ENCODE measurements at regions not wholly inside any gene's neighbourhood (a gene's known extent, or its start where the extent isn't known, plus 50 kb on each side); places are given as distances from the start of the nearest gene placed in this dataset.
"Not testable (repeated sequence)": the region's sequence is repeated elsewhere in the genome, so short reads cannot be mapped to it uniquely, and the experiment has no call there.

GRCh38 chr7:131083781-131084180 is 243.9 kb upstream of the MKLN1 start:
- Histone ChIP-seq H3K9me3 (no peaks in the 10 kb centered on the region), H3K4me1 (ENCODE audit: control insufficient read depth in 1 of 2, extremely low read depth in 1 of 2, insufficient read depth in 2 of 2, low read length in 2 of 2) (peaks cover 0 to 46% of the 10 kb centered on the region in 2 experiments), H3K36me3 (ENCODE audit: control insufficient read depth in 2 of 2, extremely low read depth in 1 of 2, insufficient read depth in 1 of 2, low read length in 1 of 2) (peaks cover 0 to 22% of the 10 kb centered on the region in 2 donors), H3K27me3 (replicated peaks in 1 of 2; ENCODE audit: control insufficient read depth in 2 of 2, extremely low read depth in 1 of 2, insufficient read depth in 2 of 2, low read length in 1 of 2) (no peaks in the 10 kb centered on the region), H3K4me3 (ENCODE audit: control insufficient read depth in 1 of 2, extremely low read depth in 1 of 2, low read length in 1 of 2) (no peak overlapping the region), H3K27ac (ENCODE audit: low read length) (no peak overlapping the region)
- ATAC-seq (replicated peaks in 1 of 4), result no peak
- peak overlapping the region in 1 of 3 donors; percentile 14 for H3K4me3 Mint-ChIP-seq
- POLR2A ChIA-PET, result no interaction called here
- H3K27ac Mint-ChIP-seq, result no peak overlapping the region
- peaks cover 56 to 63% (median 61%) of the 10 kb centered on the region in 3 donors for H3K4me1 Mint-ChIP-seq
- H3K36me3 Mint-ChIP-seq, result peaks cover 38% of the 10 kb centered on the region
- DNase-seq, result no peak
- no CpG with 5 or more reads among the region's 1 CpG for WGBS (ENCODE audit: insufficient coverage)
- CTCF ChIA-PET, result interaction anchor here in 1 of 2 donors (0.6 kb wide), 1 partner anchor 341 kb away, joined by 3 read pairs; no protein-coding TSS in a partner anchor
- no peaks in the 10 kb centered on the region for H3K27me3 Mint-ChIP-seq
- peaks cover 0 to 4% (median 0%) of the 10 kb centered on the region in 3 donors for H3K9me3 Mint-ChIP-seq

- H3K27ac ChIP-seq (ENCODE audit: low read length); DNase-seq; H3K27me3 ChIP-seq (replicated peaks in 1 of 2; ENCODE audit: control insufficient read depth in 2 of 2, extremely low read depth in 1 of 2, insufficient read depth in 2 of 2, low read length in 1 of 2); POLR2A ChIA-PET; H3K9me3 Mint-ChIP-seq; H3K9me3 ChIP-seq; ATAC-seq (replicated peaks in 1 of 4); CTCF ChIA-PET; H3K27me3 Mint-ChIP-seq; H3K4me3 ChIP-seq (ENCODE audit: control insufficient read depth in 1 of 2, extremely low read depth in 1 of 2, low read length in 1 of 2): not testable (repeated sequence)
- no CpG with 5 or more reads among the region's 1 CpG for WGBS (ENCODE audit: insufficient coverage)
- Mint-ChIP-seq H3K36me3 (peaks cover 40% of the 10 kb centered on the region), H3K4me3 (peak overlapping the region in 2 of 3 donors; percentile 2 to 14), H3K27ac (peak overlapping the region; percentile 15 to 30), H3K4me1 (peaks cover 60 to 66% (median 64%) of the 10 kb centered on the region in 3 donors)
- Histone ChIP-seq H3K36me3 (ENCODE audit: control insufficient read depth in 2 of 2, extremely low read depth in 1 of 2, insufficient read depth in 1 of 2, low read length in 1 of 2) (peaks cover 0 to 21% of the 10 kb centered on the region in 2 donors), H3K4me1 (ENCODE audit: control insufficient read depth in 1 of 2, extremely low read depth in 1 of 2, insufficient read depth in 2 of 2, low read length in 2 of 2) (peaks cover 0 to 47% of the 10 kb centered on the region in 2 experiments)
These were observed 243.3 kb upstream of the MKLN1 start for GRCh38 chr7:131084336-131084735.

GRCh38 chr7:131087756-131088658 is 239.7 kb upstream of the MKLN1 start:
- peaks cover 0 to 37% of the 10 kb centered on the region in 2 experiments for H3K4me1 ChIP-seq (ENCODE audit: control insufficient read depth in 1 of 2, extremely low read depth in 1 of 2, insufficient read depth in 2 of 2, low read length in 2 of 2)
- no peak overlapping the region for H3K27ac Mint-ChIP-seq
- ATAC-seq (replicated peaks in 1 of 4) (peak in 1 of 4 experiments; percentile 7), DNase-seq (no peak)
- POLR2A ChIA-PET, result interaction anchor here (0.5 to 3.1 kb wide), 13 partner anchors 9 to 148 kb away, joined by 3 to 26 read pairs (median 4); no protein-coding TSS in a partner anchor
- peaks cover 55% of the 10 kb centered on the region for H3K36me3 Mint-ChIP-seq
- H3K27ac ChIP-seq (ENCODE audit: low read length), result no peak overlapping the region
- no peaks in the 10 kb centered on the region for H3K9me3 ChIP-seq
- no peak overlapping the region for H3K4me3 ChIP-seq (ENCODE audit: control insufficient read depth in 1 of 2, extremely low read depth in 1 of 2, low read length in 1 of 2)
- H3K27me3 Mint-ChIP-seq, result no peaks in the 10 kb centered on the region
- peaks cover 0 to 4% (median 0%) of the 10 kb centered on the region in 3 donors for H3K9me3 Mint-ChIP-seq
- no peaks in the 10 kb centered on the region for H3K27me3 ChIP-seq (replicated peaks in 1 of 2; ENCODE audit: control insufficient read depth in 2 of 2, extremely low read depth in 1 of 2, insufficient read depth in 2 of 2, low read length in 1 of 2)
- H3K36me3 ChIP-seq (ENCODE audit: control insufficient read depth in 2 of 2, extremely low read depth in 1 of 2, insufficient read depth in 1 of 2, low read length in 1 of 2), result peaks cover 3 to 10% of the 10 kb centered on the region in 2 donors
- peak overlapping the region in 1 of 3 donors; percentile 28 for H3K4me3 Mint-ChIP-seq
- CTCF ChIA-PET, result interaction anchor here (0.5 to 1.6 kb wide), 4 partner anchors 10 to 162 kb away, joined by 3 to 6 read pairs (median 4); no protein-coding TSS in a partner anchor
- 97% methylated on average over 5 of the region's 8 CpGs for WGBS (ENCODE audit: insufficient coverage)
- H3K4me1 Mint-ChIP-seq, result peaks cover 84 to 88% (median 85%) of the 10 kb centered on the region in 3 donors

GRCh38 chr7:131090188-131090587 is 237.5 kb upstream of the MKLN1 start:
- H3K4me3 ChIP-seq (ENCODE audit: control insufficient read depth in 1 of 2, extremely low read depth in 1 of 2, low read length in 1 of 2), result no peak overlapping the region
- Mint-ChIP-seq H3K27me3 (no peaks in the 10 kb centered on the region), H3K9me3 (peaks cover 0 to 3% (median 0%) of the 10 kb centered on the region in 3 donors), H3K4me1 (peaks cover 83 to 86% (median 85%) of the 10 kb centered on the region in 3 donors), H3K4me3 (no peak overlapping the region), H3K36me3 (peaks cover 49% of the 10 kb centered on the region), H3K27ac (no peak overlapping the region)
- no peak overlapping the region for H3K27ac ChIP-seq (ENCODE audit: low read length)
- H3K4me1 ChIP-seq (ENCODE audit: control insufficient read depth in 1 of 2, extremely low read depth in 1 of 2, insufficient read depth in 2 of 2, low read length in 2 of 2), result peaks cover 0 to 51% of the 10 kb centered on the region in 2 experiments
- ChIA-PET CTCF (interaction anchor here in 1 of 2 donors (0.6 kb wide), 1 partner anchor 13 kb away, joined by 4 read pairs; no protein-coding TSS in a partner anchor), POLR2A (interaction anchor here (0.9 to 3.1 kb wide), 10 partner anchors 7 to 763 kb away, joined by 3 to 22 read pairs (median 4); no protein-coding TSS in a partner anchor)
- DNase-seq, result no peak
- WGBS (ENCODE audit: insufficient coverage), result no CpG with 5 or more reads among the region's 2 CpGs
- H3K9me3 ChIP-seq, result no peaks in the 10 kb centered on the region
- H3K36me3 ChIP-seq (ENCODE audit: control insufficient read depth in 2 of 2, extremely low read depth in 1 of 2, insufficient read depth in 1 of 2, low read length in 1 of 2), result peaks cover 3 to 17% of the 10 kb centered on the region in 2 donors
- ATAC-seq (replicated peaks in 1 of 4), result no peak
- no peaks in the 10 kb centered on the region for H3K27me3 ChIP-seq (replicated peaks in 1 of 2; ENCODE audit: control insufficient read depth in 2 of 2, extremely low read depth in 1 of 2, insufficient read depth in 2 of 2, low read length in 1 of 2)

- Mint-ChIP-seq H3K9me3 (no peaks in the 10 kb centered on the region), H3K4me3 (peak overlapping the region in 2 of 3 donors; percentile 13 to 60), H3K27ac (peak overlapping the region; percentile 19 to 53), H3K27me3 (no peaks in the 10 kb centered on the region), H3K36me3 (peaks cover 45% of the 10 kb centered on the region), H3K4me1 (peaks cover 84 to 88% (median 87%) of the 10 kb centered on the region in 3 donors)
- Histone ChIP-seq H3K9me3 (no peaks in the 10 kb centered on the region), H3K4me3 (ENCODE audit: control insufficient read depth in 1 of 2, extremely low read depth in 1 of 2, low read length in 1 of 2) (no peak overlapping the region), H3K27me3 (replicated peaks in 1 of 2; ENCODE audit: control insufficient read depth in 2 of 2, extremely low read depth in 1 of 2, insufficient read depth in 2 of 2, low read length in 1 of 2) (no peaks in the 10 kb centered on the region), H3K4me1 (ENCODE audit: control insufficient read depth in 1 of 2, extremely low read depth in 1 of 2, insufficient read depth in 2 of 2, low read length in 2 of 2) (peaks cover 0 to 53% of the 10 kb centered on the region in 2 experiments), H3K27ac (ENCODE audit: low read length) (no peak overlapping the region), H3K36me3 (ENCODE audit: control insufficient read depth in 2 of 2, extremely low read depth in 1 of 2, insufficient read depth in 1 of 2, low read length in 1 of 2) (peaks cover 3 to 17% of the 10 kb centered on the region in 2 donors)
- ATAC-seq (replicated peaks in 1 of 4) (peak in 2 of 4 experiments; percentile 3 to 6), DNase-seq (no peak)
- ChIA-PET POLR2A (interaction anchor here (1.0 to 1.8 kb wide), 6 partner anchors 8 to 46 kb away, joined by 4 to 6 read pairs (median 4); no protein-coding TSS in a partner anchor), CTCF (interaction anchor here in 1 of 2 donors (0.6 kb wide), 1 partner anchor 12 kb away, joined by 6 read pairs; no protein-coding TSS in a partner anchor)
- WGBS (ENCODE audit: insufficient coverage), result 97% methylated on average over 6 of the region's 7 CpGs
These were observed 236.6 kb upstream of the MKLN1 start for GRCh38 chr7:131090886-131091692.

All from T-cell (primary cell).